GM12878 (cell line): ENCODE measurements at regions not wholly inside any gene's neighbourhood (a gene's known extent, or its start where the extent isn't known, plus 50 kb on each side); places are given as distances from the start of the nearest gene placed in this dataset.

Source experiments
- ATAC-seq: fragments of 200-7000 bp; cut with Tn5 transposase; 3 replicates; pipeline ENCODE4 v1.9.1; 2020; ENCODE audit warnings: mild to moderate bottlenecking, moderate library complexity
- BruUV-seq: library from RNA; stranded (reverse); fragments of 400-500 nt; replicated peaks from 2 replicates; lab custom pipeline; 2021; lab: Mats Ljungman, UMichigan
- CTCF ChIA-PET: fragments of 300-600 bp; sonication (Branson Sonifier 250); formaldehyde crosslinking; extraction: SDS; loops from one replicate; lab custom pipeline; 2021; ENCODE audit warnings: inconsistent platforms; lab: Yijun Ruan, JAX
- POLR2A ChIA-PET: fragments of 350-600 bp; formaldehyde crosslinking; extraction: SDS; loops from one replicate; lab custom pipeline; 2021; ENCODE audit warnings: inconsistent platforms; lab: Charles Lee
- RAD21 ChIA-PET: fragments of 300-600 bp; sonication (Branson Sonifier 250); formaldehyde crosslinking; loops from one replicate; lab custom pipeline; 2023; ENCODE audit warnings: antibody characterized with exemption; ENCODE audit not compliant: unreplicated experiment; lab: Charles Lee
- SMC1A ChIA-PET: fragments of 300-600 bp; sonication (Branson Sonifier 250); formaldehyde crosslinking; loops from one replicate; lab custom pipeline; 2023; ENCODE audit not compliant: unreplicated experiment, uncharacterized antibody; lab: Charles Lee
- DNase-seq: peaks from one replicate; pipeline ENCODE4 v3.0.0-alpha.2; 2011; ENCODE audit warnings: low read depth, low spot score
- FAIRE-seq: peaks from 3 replicates; lab custom pipeline; 2011; peaks lifted over from hg19 to GRCh38; lab: Jason Lieb, UNC
- H2AFZ ChIP-seq: 2 replicates; pipeline ENCODE4 v1.6.0; 2011; ENCODE audit warnings: low read depth, low read length, control low read depth; ENCODE audit not compliant: control insufficient read depth
- H3K27ac ChIP-seq: 2 replicates; pipeline ENCODE4 v1.5.1; 2011; ENCODE audit warnings: control low read depth; ENCODE audit not compliant: control insufficient read depth, insufficient read depth
- H3K27me3 ChIP-seq, 2 experiments: replicated peaks in 1 of 2; 2 replicates each; pipeline versions ENCODE4 v1.6.0 to v1.6.1; 2011; ENCODE audit warnings: low read length in 1 of 2; ENCODE audit not compliant: control insufficient read depth in 2 of 2, insufficient read depth in 2 of 2
- H3K36me3 ChIP-seq, 2 experiments: 2 replicates each; pipeline ENCODE4 v1.5.1; 2011; ENCODE audit warnings: low read length in 1 of 2; ENCODE audit not compliant: control insufficient read depth in 2 of 2, insufficient read depth in 2 of 2
- H3K4me1 ChIP-seq: 2 replicates; pipeline ENCODE4 v1.6.1; 2011; ENCODE audit warnings: mild to moderate bottlenecking, low read length, moderate library complexity, mixed read lengths; ENCODE audit not compliant: control insufficient read depth, insufficient read depth
- H3K4me2 ChIP-seq: 2 replicates; pipeline ENCODE4 v1.6.0; 2011; ENCODE audit warnings: control low read depth; ENCODE audit not compliant: control insufficient read depth, insufficient read depth
- H3K4me3 ChIP-seq: fragments of 200-600 bp; sonication (generic); 2 replicates; pipeline ENCODE4 v1.5.1; 2016
- H3K79me2 ChIP-seq: 2 replicates; pipeline ENCODE4 v1.6.0; 2011; ENCODE audit warnings: low read length; ENCODE audit not compliant: control insufficient read depth, insufficient read depth
- H3K9ac ChIP-seq: 2 replicates; pipeline ENCODE4 v1.8.0; 2011; ENCODE audit warnings: low read length, control low read depth, mixed read lengths; ENCODE audit not compliant: control insufficient read depth, insufficient read depth
- H3K9me3 ChIP-seq: replicated peaks from 3 replicates; pipeline ENCODE4 v1.5.1; 2011; ENCODE audit warnings: mild to moderate bottlenecking, low read length; ENCODE audit not compliant: control insufficient read depth, insufficient read depth
- H4K20me1 ChIP-seq: 2 replicates; pipeline ENCODE4 v1.6.0; 2011; ENCODE audit not compliant: control insufficient read depth, insufficient read depth
- ATF2 ChIP-seq: IDR thresholded peaks from 2 replicates; pipeline ENCODE4 v1.6.1; 2012; ENCODE audit warnings: low read length, inconsistent platforms
- CBX3 ChIP-seq: fragments of 200-600 bp; sonication (generic); IDR thresholded peaks from 2 replicates; pipeline ENCODE4 v1.6.1; 2016; ENCODE audit warnings: low read depth, borderline replicate concordance
- CREM ChIP-seq: IDR thresholded peaks from 2 replicates; pipeline ENCODE4 v1.6.1; 2014; ENCODE audit warnings: antibody characterized with exemption, low read depth
- FOXM1 ChIP-seq: IDR thresholded peaks from 2 replicates; pipeline ENCODE4 v1.6.1; 2012; ENCODE audit warnings: low read depth, mild to moderate bottlenecking, inconsistent platforms, low read length, moderate library complexity
- JUND ChIP-seq: IDR thresholded peaks from 2 replicates; pipeline ENCODE4 v1.6.1; 2012; ENCODE audit warnings: low read depth, mild to moderate bottlenecking, low read length, improper control_type of control experiment, moderate library complexity
- MYC ChIP-seq: IDR thresholded peaks from 2 replicates; pipeline ENCODE4 v1.6.1; 2011; ENCODE audit warnings: mild to moderate bottlenecking, low read length, moderate library complexity, inconsistent platforms; ENCODE audit not compliant: insufficient read depth, insufficient replicate concordance, insufficient read length, severe bottlenecking
- NKRF ChIP-seq: fragments of 450-650 bp; conservative IDR thresholded peaks from 2 replicates; pipeline ENCODE4 v1.6.1; 2017; ENCODE audit warnings: mild to moderate bottlenecking, moderate library complexity
- TCF12 ChIP-seq: IDR thresholded peaks from 2 replicates; pipeline ENCODE4 v1.6.1; 2011; ENCODE audit warnings: low read depth, mild to moderate bottlenecking, low read length
- ZBTB40 ChIP-seq: fragments of 450-650 bp; IDR thresholded peaks from 2 replicates; pipeline ENCODE4 v1.6.1; 2016; ENCODE audit warnings: mild to moderate bottlenecking, moderate library complexity, borderline replicate concordance
- ZNF207 ChIP-seq: fragments of 450-650 bp; IDR thresholded peaks from 2 replicates; pipeline ENCODE4 v1.6.1; 2014; ENCODE audit warnings: antibody characterized with exemption, mild to moderate bottlenecking, borderline replicate concordance
- ZNF24 ChIP-seq: fragments of 450-650 bp; IDR thresholded peaks from 2 replicates; pipeline ENCODE4 v1.6.1; 2017; ENCODE audit warnings: antibody characterized with exemption, mild to moderate bottlenecking
- WGBS: methylation state at CpG from one replicate; pipeline ENCODE4 v1.1.6; 2016; ENCODE audit warnings: low lambda C conversion rate; ENCODE audit not compliant: insufficient replicate concordance, insufficient coverage; ENCODE audit errors: missing lambda C conversion rate; 5-methylcytosine and 5-hydroxymethylcytosine counted together
- in situ Hi-C: fragments of 300-500 bp; cut with MboI; formaldehyde crosslinking; loops from 9 replicates; pipeline ENCODE4 v1.14.3; 2018; ENCODE audit warnings: mixed read lengths
- intact Hi-C: fragments of 100-400 bp; cut with micrococcal nuclease; formaldehyde crosslinking; loops from one replicate; pipeline ENCODE4 v1.14.2; 2022; ENCODE audit not compliant: unreplicated experiment

- CTCF ChIA-PET: no interaction called here
- SMC1A ChIA-PET: no interaction called here
- DNase-seq (no peak), FAIRE-seq (no peak)
- intact Hi-C loops: no loop called here
- Histone ChIP-seq H3K27ac (no peak overlapping the region), H3K4me1 (no peaks in the 10 kb centered on the region), H3K9me3 (no peaks in the 10 kb centered on the region), H3K79me2 (no peaks in the 10 kb centered on the region), H3K4me3 (no peak overlapping the region), H2AFZ (no peak overlapping the region), H3K36me3 (no peaks in the 10 kb centered on the region)
- in situ Hi-C loops: no loop called here
- POLR2A ChIA-PET: no interaction called here
- TF ChIP-seq ZNF24: no peak
- no peak for TF ChIP-seq ZNF207
- TF ChIP-seq NKRF: no peak
- TF ChIP-seq CREM: no peak
- TF ChIP-seq CBX3: no peak
- no peak for TF ChIP-seq JUND
- TF ChIP-seq, all 136 proteins: peak for 0
- Histone ChIP-seq H3K27me3 (no peaks in the 10 kb centered on the region), H3K9ac (no peak overlapping the region), H3K4me2 (no peak overlapping the region), H4K20me1 (no peaks in the 10 kb centered on the region)
- BruUV-seq: no TSS peak
- RAD21 ChIA-PET: no interaction called here
- ATAC-seq: no peak
Observed at GRCh38 chr3:26763723-26764122, 141.2 kb downstream of the LRRC3B start.

- Histone ChIP-seq H3K4me2 (no peak overlapping the region), H3K4me1 (no peaks in the 10 kb centered on the region), H2AFZ (no peak overlapping the region), H3K27ac (no peak overlapping the region), H3K9ac (no peak overlapping the region), H4K20me1 (no peaks in the 10 kb centered on the region), H3K79me2 (no peaks in the 10 kb centered on the region), H3K36me3 (no peaks in the 10 kb centered on the region), H3K27me3 (no peaks in the 10 kb centered on the region), H3K4me3 (no peak overlapping the region), H3K9me3 (no peaks in the 10 kb centered on the region)
- BruUV-seq: no TSS peak
- in situ Hi-C loops: no loop called here
- RAD21 ChIA-PET: no interaction called here
- POLR2A ChIA-PET: no interaction called here
- WGBS: 6% methylated on average over 1 of the region's 1 CpG
- intact Hi-C loops: no loop called here
- ATAC-seq (no peak), DNase-seq (no peak), FAIRE-seq (no peak)
- CTCF ChIA-PET: no interaction called here
- SMC1A ChIA-PET: interaction anchor here (0.6 kb wide), 1 partner anchor 13 kb away, joined by 3 read pairs; no protein-coding TSS in a partner anchor
- TF ChIP-seq FOXM1 (no peak), MYC (no peak), ATF2 (no peak), ZBTB40 (no peak), TCF12 (no peak)
Observed at GRCh38 chr3:26766031-26766430, 143.5 kb downstream of the LRRC3B start.
